Gastroesophageal sphincter (tissue), 3 donors: ENCODE measurements at regions not wholly inside any gene's neighbourhood (a gene's known extent, or its start where the extent isn't known, plus 50 kb on each side); places are given as distances from the start of the nearest gene placed in this dataset.

Source experiments
- EP300 ChIP-seq: sonication (generic); formaldehyde crosslinking; IDR thresholded peaks from one replicate; pipeline ENCODE4 v1.6.1; 2017; ENCODE audit warnings: antibody characterized with exemption, mild to moderate bottlenecking
- POLR2A ChIP-seq, 2 donors: fragments of 450-650 bp; IDR thresholded peaks; one replicate each; pipeline ENCODE4 v1.6.1; 2017; ENCODE audit warnings: antibody characterized with exemption in 2 of 2, mild to moderate bottlenecking in 2 of 2, moderate library complexity in 1 of 2
- POLR2AphosphoS5 ChIP-seq: sonication (generic); formaldehyde crosslinking; IDR thresholded peaks from one replicate; pipeline ENCODE4 v1.6.1; 2017; ENCODE audit warnings: antibody characterized with exemption
- TF ChIP-seq, protein P1 (sequence below), 4 experiments: fragments of 200-600 bp in 2 of 4; fragments of 450-650 bp in 2 of 4; sonication (generic) in 1 of 4; IDR thresholded peaks; one replicate each; pipeline ENCODE4 v1.5.1; 2017 to 2019; ENCODE audit warnings: antibody characterized with exemption in 4 of 4, mild to moderate bottlenecking in 2 of 4, moderate library complexity in 2 of 4

DNA sequence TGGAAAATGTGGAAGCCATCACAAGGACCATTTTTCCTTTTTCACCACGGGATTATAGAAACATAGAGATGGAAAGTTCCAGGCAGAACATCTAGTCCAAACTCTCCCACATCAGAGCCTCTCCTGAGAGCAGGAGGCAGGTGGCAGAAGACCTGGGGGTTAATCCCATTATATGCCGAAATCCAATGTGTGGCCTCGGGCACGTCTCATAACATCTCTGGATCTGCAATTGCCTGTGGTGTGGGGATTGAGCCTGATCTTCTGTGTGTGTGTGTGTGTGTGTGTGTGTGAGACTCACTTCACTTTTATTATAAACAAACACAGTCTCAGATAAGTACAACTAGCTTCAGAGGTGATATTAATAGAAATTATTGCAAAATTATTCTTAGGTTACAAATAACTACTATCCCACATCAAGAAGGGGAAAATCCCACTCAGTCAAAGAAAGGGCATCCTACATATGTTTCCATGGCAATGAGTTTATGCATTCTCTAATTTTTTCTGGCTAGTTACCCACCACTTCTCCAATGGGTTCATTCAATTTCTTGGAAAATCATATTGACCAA, 199.1 kb downstream of the FOXL1 start:
- TF ChIP-seq POLR2AphosphoS5, result no peak
- TF ChIP-seq, protein P1, sequence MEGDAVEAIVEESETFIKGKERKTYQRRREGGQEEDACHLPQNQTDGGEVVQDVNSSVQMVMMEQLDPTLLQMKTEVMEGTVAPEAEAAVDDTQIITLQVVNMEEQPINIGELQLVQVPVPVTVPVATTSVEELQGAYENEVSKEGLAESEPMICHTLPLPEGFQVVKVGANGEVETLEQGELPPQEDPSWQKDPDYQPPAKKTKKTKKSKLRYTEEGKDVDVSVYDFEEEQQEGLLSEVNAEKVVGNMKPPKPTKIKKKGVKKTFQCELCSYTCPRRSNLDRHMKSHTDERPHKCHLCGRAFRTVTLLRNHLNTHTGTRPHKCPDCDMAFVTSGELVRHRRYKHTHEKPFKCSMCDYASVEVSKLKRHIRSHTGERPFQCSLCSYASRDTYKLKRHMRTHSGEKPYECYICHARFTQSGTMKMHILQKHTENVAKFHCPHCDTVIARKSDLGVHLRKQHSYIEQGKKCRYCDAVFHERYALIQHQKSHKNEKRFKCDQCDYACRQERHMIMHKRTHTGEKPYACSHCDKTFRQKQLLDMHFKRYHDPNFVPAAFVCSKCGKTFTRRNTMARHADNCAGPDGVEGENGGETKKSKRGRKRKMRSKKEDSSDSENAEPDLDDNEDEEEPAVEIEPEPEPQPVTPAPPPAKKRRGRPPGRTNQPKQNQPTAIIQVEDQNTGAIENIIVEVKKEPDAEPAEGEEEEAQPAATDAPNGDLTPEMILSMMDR (IDR thresholded peaks at IDR 0.05), result no peak
- no peak for TF ChIP-seq POLR2A (IDR thresholded peaks at IDR 0.05)
- no peak for TF ChIP-seq EP300
